Neural cell (in vitro differentiated cells): ENCODE measurements at regions not wholly inside any gene's neighbourhood (a gene's known extent, or its start where the extent isn't known, plus 50 kb on each side); places are given as distances from the start of the nearest gene placed in this dataset.

Experiments used
- CTCF ChIP-seq: fragments of 450-650 bp; IDR thresholded peaks from 2 replicates; pipeline ENCODE4 v1.5.1; 2014; ENCODE audit warnings: antibody characterized with exemption, mild to moderate bottlenecking, moderate library complexity; ENCODE audit not compliant: poor library complexity, severe bottlenecking
- EP300 ChIP-seq: fragments of 450-650 bp; conservative IDR thresholded peaks from 2 replicates; pipeline ENCODE4 v1.6.1; 2014; ENCODE audit warnings: antibody characterized with exemption, mild to moderate bottlenecking, moderate library complexity; ENCODE audit not compliant: poor library complexity, severe bottlenecking
- EZH2 ChIP-seq: fragments of 200-600, 300-800 bp; shearing (Covaris generic), sonication (generic); IDR thresholded peaks from 2 replicates; pipeline ENCODE4 v1.6.1; 2014; ENCODE audit warnings: antibody characterized with exemption, low read length, borderline replicate concordance, mild to moderate bottlenecking; ENCODE audit not compliant: insufficient read depth, poor library complexity, severe bottlenecking
- MXI1 ChIP-seq: fragments of 450-650 bp; conservative IDR thresholded peaks from 2 replicates; pipeline ENCODE4 v1.6.1; 2014; ENCODE audit warnings: antibody characterized with exemption, mild to moderate bottlenecking; ENCODE audit not compliant: poor library complexity, severe bottlenecking
- POLR2AphosphoS5 ChIP-seq: IDR thresholded peaks from 2 replicates; pipeline ENCODE4 v1.6.1; 2012
- REST ChIP-seq: IDR thresholded peaks from 2 replicates; pipeline ENCODE4 v1.6.1; 2012; ENCODE audit warnings: borderline replicate concordance
- SMC3 ChIP-seq: fragments of 450-650 bp; conservative IDR thresholded peaks from 2 replicates; pipeline ENCODE4 v1.6.1; 2014; ENCODE audit warnings: antibody characterized with exemption, mild to moderate bottlenecking, moderate library complexity; ENCODE audit not compliant: poor library complexity
- TAF1 ChIP-seq: IDR thresholded peaks from 2 replicates; pipeline ENCODE4 v1.6.1; 2012; ENCODE audit warnings: low read depth

DNA sequence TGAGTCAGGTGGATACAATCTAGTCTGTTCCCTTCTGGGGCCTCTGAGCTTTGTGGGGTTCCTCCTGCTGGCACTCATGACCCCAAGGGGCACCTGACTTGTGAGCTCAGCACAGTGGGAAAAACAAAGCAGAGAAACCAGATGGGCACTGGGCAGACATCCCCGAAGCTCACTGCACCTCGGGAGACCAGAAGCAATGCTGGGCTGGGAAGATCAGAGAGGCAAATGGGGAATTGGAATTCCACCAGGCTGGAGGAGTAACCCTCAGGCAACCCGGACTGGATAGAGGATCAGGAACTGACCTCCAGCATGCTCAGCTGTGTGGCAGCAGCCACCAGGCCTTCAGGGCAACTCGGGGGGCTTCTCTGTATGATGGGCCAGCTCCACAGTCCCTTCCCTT is 50.3 kb downstream of the ABCC12 start:
- TF ChIP-seq CTCF (no peak), POLR2AphosphoS5 (no peak), SMC3 (no peak), TAF1 (no peak), EP300 (no peak), MXI1 (no peak), REST (no peak), EZH2 (no peak)
